H9 (cell line): ENCODE measurements at regions not wholly inside any gene's neighbourhood (a gene's known extent, or its start where the extent isn't known, plus 50 kb on each side); places are given as distances from the start of the nearest gene placed in this dataset.

Experiments
- DNase-seq: peaks from one replicate; pipeline ENCODE4 v3.0.0-alpha.2; 2017
- H2AFZ ChIP-seq: one replicate; pipeline ENCODE4 v1.6.1; 2013; ENCODE audit warnings: mild to moderate bottlenecking, low read length, control low read depth, moderate library complexity
- H2AK5ac ChIP-seq: 2 replicates; pipeline ENCODE4 v1.6.1; 2013; ENCODE audit warnings: low read length, control low read depth, mixed read lengths; ENCODE audit not compliant: insufficient read length
- H2BK120ac ChIP-seq: one replicate; pipeline ENCODE4 v1.6.1; 2013; ENCODE audit warnings: low read depth, mild to moderate bottlenecking, low read length, control low read depth, inconsistent platforms; ENCODE audit not compliant: poor library complexity, severe bottlenecking
- H2BK12ac ChIP-seq: 2 replicates; pipeline ENCODE4 v1.6.1; 2013; ENCODE audit warnings: low read length, control low read depth, mixed read lengths, low read depth; ENCODE audit not compliant: insufficient read length
- H2BK15ac ChIP-seq: 2 replicates; pipeline ENCODE4 v1.6.1; 2013; ENCODE audit warnings: low read depth, low read length, control low read depth
- H2BK20ac ChIP-seq: one replicate; pipeline ENCODE4 v1.6.1; 2013; ENCODE audit warnings: low read depth, mild to moderate bottlenecking, low read length, control low read depth, inconsistent platforms; ENCODE audit not compliant: poor library complexity, severe bottlenecking
- H2BK5ac ChIP-seq: 2 replicates; pipeline ENCODE4 v1.6.1; 2013; ENCODE audit warnings: low read length, control low read depth, mixed read lengths; ENCODE audit not compliant: insufficient read length
- H3K14ac ChIP-seq: 2 replicates; pipeline ENCODE4 v1.6.1; 2013; ENCODE audit warnings: low read length, control low read depth; ENCODE audit not compliant: insufficient read depth
- H3K18ac ChIP-seq: 2 replicates; pipeline ENCODE4 v1.6.1; 2013; ENCODE audit warnings: low read depth, mild to moderate bottlenecking, mixed read lengths, low read length, control low read depth; ENCODE audit not compliant: insufficient read length
- H3K23ac ChIP-seq: 2 replicates; pipeline ENCODE4 v1.6.1; 2013; ENCODE audit warnings: low read length, control low read depth, mixed read lengths, low read depth; ENCODE audit not compliant: insufficient read length
- H3K23me2 ChIP-seq: 2 replicates; pipeline ENCODE4 v1.6.1; 2013; ENCODE audit warnings: low read depth, mild to moderate bottlenecking, mixed read lengths, low read length, control low read depth; ENCODE audit not compliant: insufficient read length, poor library complexity, severe bottlenecking
- H3K27ac ChIP-seq: 2 replicates; pipeline ENCODE4 v1.5.1; 2013; ENCODE audit warnings: low read length, control low read depth, mixed read lengths, low read depth; ENCODE audit not compliant: insufficient read length
- H3K27me3 ChIP-seq: 2 replicates; pipeline ENCODE4 v1.6.1; 2013; ENCODE audit warnings: low read length, control low read depth, inconsistent platforms; ENCODE audit not compliant: insufficient read depth
- H3K4ac ChIP-seq: 2 replicates; pipeline ENCODE4 v1.6.1; 2013; ENCODE audit warnings: low read depth, mild to moderate bottlenecking, control low read depth, inconsistent platforms, low read length, moderate library complexity
- H3K4me1 ChIP-seq: 2 replicates; pipeline ENCODE4 v1.6.1; 2013; ENCODE audit warnings: low read length, control low read depth, inconsistent platforms; ENCODE audit not compliant: insufficient read depth
- H3K4me2 ChIP-seq: 2 replicates; pipeline ENCODE4 v1.6.1; 2013; ENCODE audit warnings: low read length, control low read depth, mixed read lengths; ENCODE audit not compliant: insufficient read length, insufficient read depth
- H3K56ac ChIP-seq: 2 replicates; pipeline ENCODE4 v1.6.1; 2013; ENCODE audit warnings: low read depth, mild to moderate bottlenecking, mixed read lengths, low read length, control low read depth; ENCODE audit not compliant: insufficient read length
- H3K79me1 ChIP-seq: 2 replicates; pipeline ENCODE4 v1.6.1; 2013; ENCODE audit warnings: low read depth, mild to moderate bottlenecking, moderate library complexity, low read length, control low read depth, inconsistent platforms; ENCODE audit not compliant: insufficient read depth, poor library complexity, severe bottlenecking
- H3K79me2 ChIP-seq: 2 replicates; pipeline ENCODE4 v1.6.1; 2013; ENCODE audit warnings: low read length, control low read depth, inconsistent platforms; ENCODE audit not compliant: insufficient read depth
- H3K9ac ChIP-seq: 2 replicates; pipeline ENCODE4 v1.6.1; 2013; ENCODE audit warnings: low read length, control low read depth, mixed read lengths; ENCODE audit not compliant: insufficient read length; ENCODE audit errors: extremely low read depth
- H3K9me3 ChIP-seq: one replicate; pipeline ENCODE4 v1.6.1; 2013; ENCODE audit warnings: low read depth, low read length, inconsistent platforms; ENCODE audit not compliant: control insufficient read depth
- H3T11ph ChIP-seq: one replicate; pipeline ENCODE4 v1.6.1; 2013; ENCODE audit warnings: mild to moderate bottlenecking, low read length, control low read depth, inconsistent platforms
- H4K20me1 ChIP-seq: one replicate; pipeline ENCODE4 v1.6.1; 2013; ENCODE audit not compliant: control insufficient read depth, insufficient read length, insufficient read depth
- H4K5ac ChIP-seq: 2 replicates; pipeline ENCODE4 v1.6.1; 2013; ENCODE audit warnings: low read depth, mild to moderate bottlenecking, mixed read lengths, low read length, control low read depth; ENCODE audit not compliant: insufficient read length
- H4K8ac ChIP-seq: replicated peaks from 2 replicates; pipeline ENCODE4 v1.6.1; 2013; ENCODE audit warnings: low read length, control low read depth, mixed read lengths, low read depth; ENCODE audit not compliant: insufficient read length
- H4K91ac ChIP-seq: 2 replicates; pipeline ENCODE4 v1.6.1; 2013; ENCODE audit warnings: low read depth, mild to moderate bottlenecking, moderate library complexity, mixed read lengths, low read length, control low read depth; ENCODE audit not compliant: insufficient read length
- H3K27ac Mint-ChIP-seq, 3 experiments: 2 replicates in 2 of 3; 3 replicates in 1 of 3; pipeline ENCODE4 v1.8.0; 2020 to 2021; ENCODE audit warnings: mixed read lengths in 3 of 3, mild to moderate bottlenecking in 1 of 3, moderate library complexity in 1 of 3
- H3K27me3 Mint-ChIP-seq: 2 replicates; pipeline ENCODE4 v1.8.0; 2021; ENCODE audit warnings: low read depth, mild to moderate bottlenecking, moderate library complexity, mixed read lengths
- H3K36me3 Mint-ChIP-seq, 3 experiments: 2 replicates in 2 of 3; 3 replicates in 1 of 3; pipeline ENCODE4 v1.8.0; 2020 to 2021; ENCODE audit warnings: low read depth in 3 of 3, mixed read lengths in 3 of 3; ENCODE audit not compliant: insufficient read depth in 1 of 3
- H3K4me1 Mint-ChIP-seq, 2 experiments: 2 replicates each; pipeline ENCODE4 v1.8.0; 2020; ENCODE audit warnings: mixed read lengths in 2 of 2
- H3K4me3 Mint-ChIP-seq, 2 experiments: 2 replicates in 1 of 2; 3 replicates in 1 of 2; pipeline ENCODE4 v1.8.0; 2020 to 2021; ENCODE audit warnings: mild to moderate bottlenecking in 2 of 2, mixed read lengths in 2 of 2, moderate library complexity in 1 of 2
- H3K9me3 Mint-ChIP-seq, 2 experiments: 2 replicates in 1 of 2; 3 replicates in 1 of 2; pipeline ENCODE4 v1.8.0; 2020; ENCODE audit warnings: mild to moderate bottlenecking in 2 of 2, mixed read lengths in 2 of 2, moderate library complexity in 1 of 2
- CTCF ChIP-seq: fragments of 200-600 bp; sonication (generic); conservative IDR thresholded peaks from 3 replicates; pipeline ENCODE4 v1.8.0; 2021; ENCODE audit warnings: antibody characterized with exemption, mild to moderate bottlenecking
- WGBS: extraction: QIAGEN DNeasy Blood & Tissue Kit; methylation state at CpG from one replicate; pipeline ENCODE4 v1.1.7; 2013; ENCODE audit warnings: missing lambda C conversion rate, low lambda C conversion rate, mixed read lengths; ENCODE audit not compliant: insufficient read length; ENCODE audit errors: extremely low coverage; 5-methylcytosine and 5-hydroxymethylcytosine counted together

GRCh38 chr12:60120199-60120598 lies 524.4 kb downstream of the SLC16A7 start:
- no peak overlapping the region for H3K23ac ChIP-seq
- H2BK5ac ChIP-seq, result no peak overlapping the region
- H4K8ac ChIP-seq, result no peak overlapping the region
- no peak overlapping the region for H2AFZ ChIP-seq
- Mint-ChIP-seq H3K4me1 (peaks cover 0 to 4% of the 10 kb centered on the region in 2 experiments; a peak in 2 of 4 replicates), H3K27me3 (no peaks in the 10 kb centered on the region; the same call in 1 of the 2 replicates), H3K36me3 (peaks cover 10 to 20% (median 10%) of the 10 kb centered on the region in 3 experiments), H3K4me3 (no peak overlapping the region), H3K9me3 (peaks cover 17 to 20% of the 10 kb centered on the region in 2 experiments), H3K27ac (no peak overlapping the region)
- no peaks in the 10 kb centered on the region for H4K20me1 ChIP-seq
- no peak overlapping the region for H4K5ac ChIP-seq
- no peaks in the 10 kb centered on the region for H3K4me1 ChIP-seq
- no peaks in the 10 kb centered on the region for H3K27me3 ChIP-seq
- no CpG with 5 or more reads among the region's 5 CpGs for WGBS
- H3K4me2 ChIP-seq, result no peak overlapping the region
- H2AK5ac ChIP-seq, result no peak overlapping the region
- no peaks in the 10 kb centered on the region for H3K79me2 ChIP-seq
- H3K18ac ChIP-seq, result no peak overlapping the region
- no peak for TF ChIP-seq CTCF
- no peak for DNase-seq
- H2BK15ac ChIP-seq, result no peak overlapping the region
- no peak overlapping the region for H2BK12ac ChIP-seq
- H4K91ac ChIP-seq, result no peak overlapping the region
- no peak overlapping the region for H3K56ac ChIP-seq
- no peak overlapping the region for H3K9ac ChIP-seq
- H3K27ac ChIP-seq, result no peak overlapping the region
- no peaks in the 10 kb centered on the region for H3K79me1 ChIP-seq
- H2BK120ac ChIP-seq, result no peak overlapping the region
- H2BK20ac ChIP-seq, result no peak overlapping the region
- no peaks in the 10 kb centered on the region for H3K23me2 ChIP-seq
- no peak overlapping the region for H3T11ph ChIP-seq
- H3K14ac ChIP-seq, result no peak overlapping the region
- H3K9me3 ChIP-seq, result peaks cover 5% of the 10 kb centered on the region
- H3K4ac ChIP-seq, result no peak overlapping the region
